CD1c-positive myeloid dendritic cell (primary cell): ENCODE measurements at regions not wholly inside any gene's neighbourhood (a gene's known extent, or its start where the extent isn't known, plus 50 kb on each side); places are given as distances from the start of the nearest gene placed in this dataset.
"Not testable (repeated sequence)": the region's sequence is repeated elsewhere in the genome, so short reads cannot be mapped to it uniquely, and the experiment has no call there.

Experiments used
- DNase-seq: peaks from one replicate; pipeline ENCODE4 v3.0.0-alpha.2; 2016; ENCODE audit errors: extremely low spot score

GRCh38 chr2:14828223-14828622 is 195.7 kb downstream of the LRATD1 start:
- no peak for DNase-seq

GRCh38 chr2:14828968-14829367 is 196.5 kb downstream of the LRATD1 start:
- DNase-seq = no peak

- no peak for DNase-seq
These were observed 198.9 kb downstream of the LRATD1 start for GRCh38 chr2:14831458-14831857.

GRCh38 chr2:14843507-14844204 is 211.1 kb downstream of the LRATD1 start:
- no peak for DNase-seq

GRCh38 chr2:14855751-14856150 is 223.2 kb downstream of the LRATD1 start:
- DNase-seq = no peak

- no peak for DNase-seq
These were observed 228.7 kb downstream of the LRATD1 start for GRCh38 chr2:14861181-14861580.

GRCh38 chr2:14866736-14867352 is 234.3 kb downstream of the LRATD1 start:
- DNase-seq = no peak

- no peak for DNase-seq
These were observed 235.3 kb downstream of the LRATD1 start for GRCh38 chr2:14867853-14868252.

- no peak for DNase-seq
These were observed 240.3 kb downstream of the LRATD1 start for GRCh38 chr2:14872779-14873325.

GRCh38 chr2:14881651-14882327 is 249.3 kb downstream of the LRATD1 start:
- no peak for DNase-seq

- DNase-seq = no peak
These were observed 252.1 kb downstream of the LRATD1 start for GRCh38 chr2:14884651-14885050.

- no peak for DNase-seq
These were observed 259.0 kb downstream of the LRATD1 start for GRCh38 chr2:14891546-14891945.

GRCh38 chr2:14896330-14897030 is 264.0 kb downstream of the LRATD1 start:
- no peak for DNase-seq

- DNase-seq = no peak
These were observed 267.3 kb downstream of the LRATD1 start for GRCh38 chr2:14899621-14900414.

GRCh38 chr2:14901737-14902136 is 269.2 kb downstream of the LRATD1 start:
- DNase-seq = no peak

GRCh38 chr2:14902953-14903352 is 270.4 kb downstream of the LRATD1 start:
- no peak for DNase-seq

- DNase-seq = peak; percentile 36
These were observed 271.3 kb downstream of the LRATD1 start for GRCh38 chr2:14903709-14904374.

GRCh38 chr2:14904378-14904777 is 271.9 kb downstream of the LRATD1 start:
- DNase-seq = not testable (repeated sequence)

GRCh38 chr2:14905571-14905970 is 273.1 kb downstream of the LRATD1 start:
- no peak for DNase-seq

- no peak for DNase-seq
These were observed 274.6 kb downstream of the LRATD1 start for GRCh38 chr2:14907014-14907612.
